GM18870 (cell line): ENCODE measurements at regions not wholly inside any gene's neighbourhood (a gene's known extent, or its start where the extent isn't known, plus 50 kb on each side); places are given as distances from the start of the nearest gene placed in this dataset.
"Not testable (repeated sequence)": the region's sequence is repeated elsewhere in the genome, so short reads cannot be mapped to it uniquely, and the experiment has no call there.

Experiments used
- ATAC-seq: cut with Tn5 transposase; IDR thresholded peaks from one replicate; pipeline ENCODE4 v1.9.1; 2021; ENCODE audit warnings: moderate library complexity; ENCODE audit not compliant: unreplicated experiment

DNA sequence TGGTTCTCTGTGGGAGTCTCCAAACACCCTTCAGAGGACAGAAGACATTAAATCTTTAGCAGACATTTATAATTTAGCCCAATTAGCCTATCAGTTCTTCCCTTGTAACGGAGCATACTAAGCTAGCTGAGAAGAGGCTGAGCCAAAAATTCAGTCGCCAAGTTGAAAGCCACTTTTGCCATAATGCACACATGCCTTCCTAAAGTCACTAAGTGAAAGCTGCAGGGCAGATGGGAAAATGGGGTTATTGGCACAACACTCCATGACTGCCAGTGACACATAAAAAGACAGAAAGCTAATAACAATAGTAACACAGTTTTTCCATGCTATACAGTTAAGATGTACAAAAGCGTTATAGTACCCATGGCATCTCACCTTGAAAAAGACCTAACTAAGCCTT, 176.2 kb downstream of the DIRAS2 start:
- no peak for ATAC-seq

DNA sequence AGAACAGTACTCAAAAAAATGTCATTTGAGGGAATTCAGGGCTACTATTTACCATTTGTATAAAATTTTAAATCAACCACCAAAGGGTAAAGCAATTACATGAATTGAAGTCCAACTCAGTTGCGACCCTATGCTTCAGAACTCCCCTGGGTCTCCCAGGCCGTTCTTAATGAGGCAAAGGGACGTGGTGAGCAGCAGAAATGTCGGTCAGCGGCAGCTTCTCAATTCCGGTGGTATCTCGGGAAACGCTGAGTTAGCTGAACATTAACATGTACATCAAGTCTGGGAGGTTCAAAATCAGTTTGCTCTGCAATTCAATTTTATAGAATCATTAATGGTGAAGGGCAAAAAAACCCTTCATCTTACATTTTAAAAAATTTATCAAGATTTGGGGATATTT, 173.2 kb downstream of the DIRAS2 start:
- no peak for ATAC-seq

DNA sequence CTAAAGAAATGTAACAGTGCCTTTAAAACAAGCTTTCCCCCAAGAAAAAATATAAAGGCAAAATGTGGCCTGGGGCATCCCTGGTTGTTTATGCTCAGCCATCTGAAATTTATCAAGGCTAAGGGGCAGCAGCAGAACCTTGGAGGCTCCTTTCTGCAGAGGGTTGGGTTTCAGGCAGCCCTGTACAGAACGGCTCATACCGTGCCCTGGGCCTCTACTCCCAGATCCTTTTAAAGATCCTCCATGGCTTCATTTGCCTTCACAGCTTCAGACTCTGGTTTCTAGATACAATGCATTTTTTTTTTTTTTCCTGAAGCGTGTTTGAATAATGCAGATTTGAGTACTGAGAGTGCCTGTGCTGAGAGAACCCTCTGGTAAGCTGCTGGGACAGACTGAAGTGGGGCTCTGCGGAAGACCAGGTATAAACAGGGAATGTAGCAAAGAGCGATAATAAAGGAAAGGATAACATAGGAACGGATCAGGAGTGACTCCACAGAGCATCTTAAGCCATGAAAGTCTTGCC, 172.7 kb downstream of the DIRAS2 start:
- ATAC-seq: no peak

DNA sequence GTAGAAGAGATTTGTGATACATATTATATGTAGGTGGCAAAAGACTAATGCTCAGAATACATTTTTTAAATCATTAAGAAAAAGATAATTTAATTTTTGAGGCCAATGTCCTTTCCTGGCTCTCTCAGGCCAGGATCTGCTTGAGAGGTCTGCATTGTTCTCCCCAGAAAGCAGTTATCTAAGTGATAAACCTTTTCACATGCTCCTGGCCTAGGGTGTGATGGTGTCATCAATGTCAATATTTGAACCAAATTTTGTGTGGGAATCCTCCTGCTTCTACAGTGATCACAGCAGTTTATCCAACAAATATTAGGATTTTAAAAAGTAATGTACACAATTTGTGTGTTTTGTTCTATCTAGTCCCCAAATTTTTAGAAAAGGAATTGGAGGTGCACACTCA, 166.6 kb downstream of the DIRAS2 start:
- ATAC-seq: no peak

DNA sequence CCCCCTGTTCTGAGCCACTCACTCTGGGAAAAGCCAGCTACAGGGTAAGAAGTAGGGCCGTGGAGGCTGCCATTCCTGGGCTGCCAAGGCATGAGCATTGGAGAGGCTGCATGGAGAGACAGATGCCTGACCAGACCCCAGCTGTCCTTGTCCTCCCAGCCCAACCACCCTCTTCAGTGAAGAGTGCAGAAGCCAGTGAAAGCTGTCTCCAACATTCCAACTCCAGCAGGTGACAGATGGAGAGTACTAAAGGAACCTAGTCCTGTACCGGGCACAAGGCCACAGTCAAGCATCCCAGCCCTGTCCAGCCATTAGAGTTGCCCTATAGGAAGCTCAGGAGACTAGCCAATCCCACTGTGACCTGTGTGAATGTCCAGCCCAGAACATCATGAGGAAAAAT, 165.1 kb downstream of the DIRAS2 start:
- no peak for ATAC-seq

DNA sequence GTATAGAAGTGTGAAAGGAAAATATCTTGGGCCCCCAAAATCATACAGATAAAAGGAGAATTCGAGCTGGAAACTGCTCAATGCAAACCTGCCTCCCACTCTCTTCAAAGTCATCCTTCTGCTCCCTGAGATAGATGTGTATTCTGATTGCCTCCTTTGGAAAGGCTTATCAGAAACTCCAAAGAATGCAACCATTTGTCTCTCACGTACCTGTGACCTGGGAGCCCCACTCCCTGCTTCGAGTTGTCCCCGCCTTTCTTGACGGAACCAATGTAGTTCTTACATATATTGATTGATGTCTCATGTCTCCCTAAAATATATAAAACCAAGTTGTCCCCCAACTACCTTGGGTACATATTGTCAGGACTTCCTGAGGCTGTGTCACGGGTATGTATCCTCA, 163.8 kb downstream of the DIRAS2 start:
- no peak for ATAC-seq

DNA sequence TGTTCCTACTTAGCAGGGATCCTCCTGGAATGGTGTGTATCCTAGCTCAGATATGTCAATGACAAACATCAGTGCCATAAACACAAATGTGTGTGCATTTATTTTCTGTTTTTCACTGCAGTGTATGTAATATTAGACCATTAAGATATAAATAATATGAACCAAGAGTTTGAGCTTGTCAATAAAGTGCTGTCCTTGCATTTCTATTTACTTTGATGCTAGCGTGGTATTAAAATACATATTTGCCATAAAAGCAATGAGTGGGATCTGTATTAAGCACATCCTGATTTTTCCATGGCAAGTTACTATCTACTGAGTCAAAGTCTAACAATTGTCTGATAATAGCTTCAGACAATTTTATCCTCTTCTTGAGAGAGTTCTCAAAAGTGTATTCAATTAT, 157.6 kb downstream of the DIRAS2 start:
- no peak for ATAC-seq

DNA sequence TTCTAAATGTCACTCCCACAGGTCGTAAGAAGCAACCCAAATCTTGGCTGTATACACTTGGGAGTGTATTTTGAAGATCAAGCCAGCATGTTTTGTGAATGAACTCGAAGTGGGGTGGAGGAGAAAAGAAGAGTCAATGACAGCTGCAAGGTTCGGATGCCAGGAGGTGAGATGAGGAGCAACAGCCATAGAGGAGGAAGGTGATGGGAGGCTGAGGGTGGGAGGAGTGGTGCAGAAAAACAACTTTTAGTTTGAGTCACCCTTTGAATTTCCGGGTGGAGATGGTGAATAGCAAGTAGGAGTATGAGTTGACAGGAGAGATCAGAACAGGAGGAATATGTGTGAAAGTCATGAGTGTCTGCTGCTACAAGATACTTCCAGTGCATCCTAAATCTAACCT, 153.6 kb downstream of the DIRAS2 start:
- ATAC-seq: no peak

DNA sequence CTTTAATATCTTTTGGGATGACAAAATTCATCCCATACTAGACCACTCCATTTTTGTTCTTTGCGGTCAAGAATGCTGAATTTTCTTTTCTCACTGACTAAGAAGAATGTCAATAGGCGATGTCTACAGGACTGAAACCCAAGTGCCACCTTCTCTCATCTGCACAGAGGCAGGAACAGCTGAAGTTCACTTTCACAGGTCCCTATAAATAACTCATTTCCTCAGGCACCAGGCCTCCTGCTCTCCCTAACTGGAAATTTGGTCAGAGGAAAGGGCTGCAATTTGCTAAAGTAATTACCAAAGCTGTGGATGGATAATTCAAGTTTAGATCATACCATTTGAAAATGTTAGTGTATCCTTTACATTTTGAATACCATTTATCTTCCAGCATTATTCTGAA, 142.9 kb downstream of the DIRAS2 start:
- ATAC-seq: no peak

DNA sequence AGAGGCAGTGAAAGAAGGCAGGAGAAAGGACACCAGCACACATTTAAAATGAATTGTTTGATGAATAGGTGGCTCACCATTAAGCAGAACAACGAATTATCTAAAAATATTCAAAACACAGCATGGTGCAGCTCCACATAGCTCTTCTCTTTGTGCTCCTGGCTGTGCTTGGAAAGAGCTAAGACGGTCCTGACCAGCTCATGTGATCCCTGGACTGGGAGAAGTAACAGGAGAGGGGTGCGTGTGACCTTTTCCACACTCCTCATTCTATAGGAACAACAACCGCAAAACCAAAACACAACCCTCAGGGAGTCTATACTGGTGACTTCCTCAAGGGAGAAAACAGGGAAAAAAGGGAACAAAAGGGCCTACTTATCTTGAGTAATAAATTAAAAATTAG, 140.5 kb downstream of the DIRAS2 start:
- no peak for ATAC-seq

DNA sequence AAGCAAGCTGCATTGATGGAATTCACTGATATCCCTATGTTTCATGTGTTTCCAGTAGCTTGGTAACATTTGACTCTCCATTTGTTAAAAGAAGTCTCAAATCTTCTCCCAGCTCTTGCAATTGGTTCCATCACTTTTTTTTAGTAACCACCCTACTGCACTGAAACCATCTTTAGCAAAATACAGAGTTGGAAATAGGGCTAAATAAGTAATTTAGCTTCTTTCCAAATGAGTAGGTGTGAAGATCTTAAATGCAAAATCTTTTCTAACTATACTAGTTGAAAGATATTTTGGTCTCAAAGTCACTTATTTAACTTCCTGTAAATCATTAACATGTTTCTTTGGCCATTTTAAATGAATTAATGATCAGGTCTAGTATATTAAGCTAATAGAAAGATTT, 138.1 kb downstream of the DIRAS2 start:
- peak; percentile 67 for ATAC-seq

DNA sequence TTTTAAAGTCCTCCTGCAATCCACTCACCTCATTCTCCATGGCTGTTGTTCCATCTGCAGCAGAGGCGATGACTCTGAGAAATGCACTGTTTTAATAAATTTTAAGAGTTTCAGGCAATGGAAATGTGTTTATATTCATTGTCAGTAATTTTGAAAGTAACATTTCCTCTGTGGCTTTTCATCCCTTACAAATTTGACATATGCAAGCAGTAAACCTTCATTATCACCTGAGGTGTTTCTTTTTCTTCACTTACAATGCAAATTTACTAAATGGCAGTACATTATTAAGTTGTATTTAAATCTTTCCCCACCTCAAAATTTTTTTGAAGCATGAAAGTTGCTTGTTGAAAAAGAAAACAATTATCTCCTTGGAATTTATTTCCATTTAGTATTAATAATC, 136.9 kb downstream of the DIRAS2 start:
- ATAC-seq: no peak

DNA sequence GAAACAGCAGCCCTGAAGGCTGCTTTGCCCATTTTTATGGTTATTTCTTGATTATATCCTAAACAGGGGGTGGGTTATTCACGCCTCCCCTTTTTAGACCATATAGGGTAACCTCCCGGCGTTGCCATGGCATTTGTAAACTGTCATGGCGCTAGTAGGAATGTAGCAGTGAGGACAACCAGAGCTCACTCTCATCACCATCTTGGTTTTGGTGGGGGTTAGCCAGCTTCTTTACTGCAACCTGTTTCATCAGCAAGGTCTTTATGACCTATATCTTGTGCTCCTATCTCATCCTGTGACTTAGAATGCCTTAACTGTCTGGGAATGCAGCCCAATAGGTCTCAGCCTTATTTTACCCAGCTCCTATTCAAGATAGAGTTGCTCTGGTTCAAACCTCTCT, 136.2 kb downstream of the DIRAS2 start:
- not testable (repeated sequence) for ATAC-seq

DNA sequence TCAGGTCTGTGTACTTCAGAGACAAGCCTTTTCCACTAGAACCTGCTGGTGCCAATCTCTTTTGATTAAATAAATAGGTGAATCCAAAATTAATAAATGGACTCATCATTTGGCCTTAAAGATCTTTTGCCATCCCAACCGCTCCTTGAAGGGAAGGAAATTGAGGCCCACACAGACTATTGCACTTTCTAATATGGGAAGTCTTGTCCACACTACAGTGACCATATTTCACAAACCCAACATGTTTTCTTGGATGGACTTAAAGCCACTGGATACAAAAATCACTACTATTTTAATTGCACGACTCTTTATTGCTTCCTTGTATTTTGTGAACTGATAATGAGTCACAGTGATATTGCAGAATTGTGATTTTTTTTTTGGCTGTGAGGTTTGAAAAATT, 135.0 kb downstream of the DIRAS2 start:
- ATAC-seq: no peak

DNA sequence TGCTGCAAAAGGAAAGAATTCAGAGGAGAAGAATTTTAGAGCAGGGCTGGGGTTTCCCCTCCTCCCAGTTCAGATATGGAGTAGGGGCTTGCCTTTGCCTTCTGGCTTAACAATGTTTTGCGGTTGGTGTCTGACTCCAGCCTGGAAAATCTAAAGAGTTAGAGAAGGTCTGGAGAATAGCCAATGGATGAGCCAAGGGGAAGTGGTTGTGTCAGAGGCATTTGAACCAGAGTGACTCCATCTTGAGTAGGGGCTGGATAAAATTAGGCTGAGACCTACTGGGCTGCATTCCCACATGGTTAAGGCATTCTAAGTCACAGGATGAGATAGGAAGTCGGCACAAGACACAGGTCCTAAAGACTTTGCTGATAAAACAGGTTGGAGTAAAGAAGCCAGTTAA, 133.7 kb downstream of the DIRAS2 start:
- ATAC-seq: no peak

DNA sequence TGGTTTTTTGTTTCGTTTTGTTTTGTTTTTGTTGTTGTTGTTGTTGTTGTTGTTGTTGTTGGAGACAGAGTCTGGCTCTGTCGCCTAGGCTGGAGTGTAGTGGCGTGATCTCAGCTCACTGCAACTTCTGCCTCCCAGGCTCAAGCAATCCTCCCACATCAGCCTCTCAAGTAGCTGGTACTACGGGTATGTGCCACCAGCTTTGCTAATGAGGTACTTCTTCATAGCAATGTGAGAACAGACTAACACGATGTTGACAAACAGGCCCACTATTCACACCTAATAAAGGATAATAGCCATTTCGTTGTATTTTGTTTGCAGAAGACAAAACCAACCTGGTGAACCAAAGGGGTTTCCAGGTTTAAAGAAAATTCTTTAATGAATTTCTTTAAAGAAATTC, 130.9 kb downstream of the DIRAS2 start:
- no peak for ATAC-seq

DNA sequence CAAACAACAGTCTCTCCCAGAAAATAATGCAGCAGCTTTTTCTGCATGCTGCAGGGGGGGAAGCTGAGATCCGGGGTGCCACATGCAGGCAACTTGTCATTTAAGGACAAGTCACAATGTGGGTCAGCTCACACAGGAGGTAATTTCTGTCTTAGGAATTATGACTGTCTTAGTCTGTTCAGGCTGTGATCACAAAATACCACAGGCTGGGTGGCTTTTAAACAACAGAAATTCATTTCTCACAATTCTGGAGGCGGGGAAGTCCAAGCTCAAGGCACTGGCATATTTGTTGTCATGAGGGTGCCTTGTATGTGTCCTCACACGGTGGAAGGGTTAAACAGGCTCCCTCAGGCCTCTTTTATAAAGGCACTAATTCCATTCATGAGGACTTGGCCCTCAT, 127.7 kb downstream of the DIRAS2 start:
- no peak for ATAC-seq

DNA sequence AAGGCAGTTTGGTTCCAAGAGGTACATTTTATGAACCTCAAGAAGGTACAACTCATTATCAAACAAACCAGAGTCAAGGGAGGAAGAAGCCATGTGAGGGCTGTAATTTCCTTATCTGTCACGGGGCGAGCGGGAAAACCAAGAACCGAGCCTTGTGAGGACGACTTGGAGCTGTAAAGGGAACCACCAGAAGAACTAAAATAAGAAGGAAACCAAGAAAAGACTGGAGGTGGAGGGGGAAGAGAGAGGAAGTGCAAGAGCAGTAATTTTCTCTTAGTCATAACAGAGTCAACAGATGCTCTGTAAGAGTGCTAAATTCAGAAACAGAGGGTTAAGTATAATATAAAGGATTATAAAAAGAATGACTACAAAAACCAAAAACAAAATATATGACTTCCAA, 127.1 kb downstream of the DIRAS2 start:
- no peak for ATAC-seq

DNA sequence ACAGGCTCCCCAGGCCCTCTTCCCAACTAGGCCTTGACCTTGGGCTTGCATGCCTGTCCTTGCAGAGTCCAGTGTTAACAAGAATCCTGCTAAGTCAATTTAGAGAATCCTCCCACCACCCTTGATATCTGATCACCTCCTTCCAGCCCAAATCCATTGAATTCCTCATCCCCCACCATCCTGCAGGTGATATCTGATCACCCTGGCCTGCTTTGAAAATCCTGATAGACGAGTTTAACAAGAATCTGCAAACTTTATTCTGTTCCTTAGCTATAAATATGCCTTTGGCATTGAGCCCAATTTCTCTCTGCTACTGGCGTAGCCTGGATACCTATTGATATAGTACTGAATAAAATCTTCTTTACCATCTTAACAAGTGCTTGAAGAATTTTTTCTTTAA, 125.5 kb downstream of the DIRAS2 start:
- ATAC-seq: no peak

DNA sequence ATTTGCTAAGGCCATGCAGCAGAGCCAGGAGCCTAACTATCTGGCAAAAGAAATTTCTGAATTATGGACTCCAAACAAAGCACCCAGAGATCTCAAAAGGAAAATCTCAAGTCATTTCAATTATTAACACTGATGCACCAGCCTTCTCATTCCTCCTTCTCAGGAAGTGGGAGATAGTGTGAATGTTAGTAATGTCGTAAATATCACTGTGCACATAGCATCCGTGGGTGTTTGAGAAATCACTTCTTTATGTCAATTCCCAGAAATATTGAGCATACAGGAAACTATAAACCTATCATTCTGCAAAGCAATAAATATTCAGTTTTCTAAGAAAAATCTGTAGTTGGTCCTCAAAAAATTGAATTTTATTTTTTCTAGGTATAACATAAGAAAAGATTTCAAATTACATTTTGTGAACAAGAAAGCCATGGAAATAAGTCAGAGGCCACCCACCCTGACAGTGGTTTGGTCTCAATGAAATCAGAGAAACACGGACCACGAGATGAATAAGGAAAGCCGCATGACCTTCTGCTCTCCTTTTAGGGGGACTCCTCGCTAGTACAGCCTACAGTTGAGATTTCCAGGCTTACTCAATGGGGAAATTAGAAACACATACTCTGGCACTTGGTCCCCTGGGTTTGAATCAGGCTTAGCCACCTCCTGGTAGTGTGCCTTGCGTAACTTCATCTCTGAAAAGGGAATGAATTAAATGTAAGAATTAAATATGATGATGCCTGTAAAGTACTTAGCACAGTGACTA, 120.6 kb downstream of the DIRAS2 start:
- ATAC-seq: no peak

DNA sequence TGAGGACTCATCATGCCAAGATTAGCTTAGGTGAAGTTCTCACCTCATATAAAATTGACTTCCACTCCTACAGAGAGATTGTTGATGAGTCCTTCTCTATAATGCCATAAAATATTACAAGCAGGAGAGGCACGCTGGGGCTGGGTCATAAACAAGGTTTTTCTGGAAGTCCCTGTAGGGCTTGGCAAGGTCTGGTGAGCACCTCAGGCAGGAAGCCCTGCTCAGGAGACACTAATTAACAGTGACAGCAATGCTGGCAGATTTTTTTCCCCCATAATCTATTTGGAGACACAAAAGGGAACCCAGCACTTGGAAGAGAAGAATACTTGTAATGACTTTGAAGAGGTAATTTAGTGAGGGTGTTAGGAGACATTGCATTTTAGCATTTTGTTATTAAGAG, 118.7 kb downstream of the DIRAS2 start:
- ATAC-seq: no peak

DNA sequence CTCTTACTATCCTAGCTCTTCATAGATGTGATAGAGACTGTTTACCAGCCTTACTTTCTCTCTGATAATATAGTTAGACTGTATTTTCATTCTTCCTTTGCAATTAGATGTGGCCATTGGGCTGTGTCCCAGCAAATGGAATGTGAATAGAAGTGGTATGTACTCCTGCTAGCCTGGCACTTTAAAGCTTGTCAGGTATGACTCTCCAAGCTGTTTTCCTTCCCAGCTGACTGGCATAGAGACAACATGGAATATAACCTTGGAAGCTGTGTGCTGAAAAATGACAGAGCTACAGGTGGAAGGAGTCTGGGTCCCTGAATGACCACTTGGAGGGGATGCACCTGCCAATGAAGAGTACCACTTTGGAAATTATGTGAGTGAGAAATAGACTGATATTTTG, 116.2 kb downstream of the DIRAS2 start:
- ATAC-seq: no peak

DNA sequence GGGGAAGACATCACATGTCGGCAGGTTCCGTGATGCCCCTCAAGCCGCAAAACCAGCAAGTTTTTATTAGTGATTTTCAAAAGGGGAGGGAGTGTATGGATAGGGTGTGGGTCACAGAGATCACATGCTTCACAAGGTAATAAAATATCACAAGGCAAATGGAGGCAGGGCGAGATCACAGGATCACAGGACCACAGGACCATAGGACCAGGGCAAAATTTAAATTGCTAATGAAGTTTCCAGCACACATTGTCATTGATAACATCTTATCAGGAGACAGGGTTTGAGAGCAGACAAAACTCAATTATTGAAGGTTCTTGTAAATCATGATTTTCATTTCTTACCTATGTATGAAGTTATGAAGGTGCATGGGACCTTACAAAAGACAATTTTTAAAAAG, 106.5 kb downstream of the DIRAS2 start:
- not testable (repeated sequence) for ATAC-seq
